ENCODE measurements at regions not wholly inside any gene's neighbourhood (a gene's known extent, or its start where the extent isn't known, plus 50 kb on each side); places are given as distances from the start of the nearest gene placed in this dataset.
"Not testable (repeated sequence)": the region's sequence is repeated elsewhere in the genome, so short reads cannot be mapped to it uniquely, and the experiment has no call there.

GRCh38 chr1:148432318-148432717, 50.8 kb downstream of the PPIAL4G start:
- H3K27ac Mint-ChIP-seq; H3K27ac ChIP-seq; H3K4me1 ChIP-seq; H3K4me3 ChIP-seq; H4K20me1 ChIP-seq (ENCODE audit: low read depth); H3K36me3 ChIP-seq; H3K4me1 Mint-ChIP-seq; H3K79me2 ChIP-seq (ENCODE audit: low read depth); DNase-seq (ENCODE audit: low spot score); H3K4me2 ChIP-seq; H3K9ac ChIP-seq; H3K27me3 Mint-ChIP-seq (ENCODE audit: insufficient read depth, low read depth); H3K9me3 ChIP-seq (ENCODE audit: low read depth); H3K27me3 ChIP-seq; H2AFZ ChIP-seq (replicated peaks); H3K9me3 Mint-ChIP-seq; H3K4me3 Mint-ChIP-seq; H3F3A ChIP-seq (ENCODE audit: low read depth): not testable (repeated sequence)
- H3K36me3 Mint-ChIP-seq, result peaks cover 34% of the 10 kb centered on the region

DNA sequence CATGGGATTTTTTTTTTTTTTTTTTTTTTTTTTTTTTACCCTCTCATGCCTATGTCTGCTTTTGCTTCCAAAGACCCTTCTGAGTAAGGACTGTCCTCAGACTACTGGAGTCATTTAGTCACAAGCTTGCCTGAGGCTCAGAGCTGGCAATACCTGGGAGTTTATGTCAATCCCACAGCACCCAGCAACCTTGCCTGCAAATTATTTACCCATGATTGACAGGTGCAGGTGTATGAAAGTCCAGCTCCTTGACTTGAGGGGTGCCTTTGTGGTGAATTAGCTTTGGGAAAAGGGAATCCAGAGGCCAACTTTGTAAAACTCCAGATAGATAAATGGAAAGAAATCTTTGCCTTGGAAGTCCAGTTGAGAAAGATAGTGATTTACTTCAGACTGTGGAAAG, 53.2 kb downstream of the PPIAL4G start:
- H2AFZ ChIP-seq (replicated peaks); H3K27me3 ChIP-seq; H3K27ac Mint-ChIP-seq; H3K27ac ChIP-seq; H3K4me1 Mint-ChIP-seq; H3K4me3 Mint-ChIP-seq; H3K4me1 ChIP-seq; H4K20me1 ChIP-seq (ENCODE audit: low read depth); H3K9ac ChIP-seq; H3F3A ChIP-seq (ENCODE audit: low read depth); H3K9me3 Mint-ChIP-seq; H3K27me3 Mint-ChIP-seq (ENCODE audit: insufficient read depth, low read depth); H3K9me3 ChIP-seq (ENCODE audit: low read depth); H3K79me2 ChIP-seq (ENCODE audit: low read depth); H3K36me3 ChIP-seq; H3K4me3 ChIP-seq; DNase-seq (ENCODE audit: low spot score); H3K4me2 ChIP-seq: not testable (repeated sequence)
- peaks cover 37% of the 10 kb centered on the region for H3K36me3 Mint-ChIP-seq

DNA sequence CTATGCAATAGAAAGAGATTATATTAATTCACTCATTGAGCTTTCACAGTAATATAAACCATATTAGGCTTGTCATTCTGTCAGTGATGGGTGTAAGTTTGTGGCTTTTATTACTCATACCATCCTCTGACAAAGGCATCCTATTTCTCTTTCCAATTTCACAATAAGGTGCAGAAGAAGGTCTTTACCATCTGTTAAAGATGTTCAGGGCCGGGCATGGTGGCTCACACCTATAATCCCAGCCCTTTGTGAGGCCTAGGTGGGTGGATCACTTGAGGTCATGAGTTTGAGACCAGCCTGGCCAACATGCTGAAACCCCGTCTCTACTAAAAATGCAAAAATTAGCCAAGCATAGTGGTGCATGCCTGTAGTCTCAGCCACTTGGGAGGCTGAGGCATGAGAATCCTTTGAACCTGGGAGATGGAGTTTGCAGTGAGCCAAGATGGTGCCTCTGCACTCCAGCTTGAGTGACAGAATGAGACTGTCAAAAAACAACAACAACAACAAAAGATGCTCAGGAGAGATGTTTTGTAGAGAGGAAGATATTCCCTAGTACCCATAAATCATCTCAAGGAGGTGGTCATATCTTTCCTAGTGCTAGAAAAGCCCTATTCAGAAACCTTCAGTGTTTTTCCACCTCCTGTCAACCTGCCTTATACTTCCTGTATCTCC, 56.0 kb downstream of the PPIAL4G start:
- H3K4me3 ChIP-seq; H3K27ac Mint-ChIP-seq; H3K79me2 ChIP-seq (ENCODE audit: low read depth); H3F3A ChIP-seq (ENCODE audit: low read depth); H4K20me1 ChIP-seq (ENCODE audit: low read depth); H3K27me3 ChIP-seq; H3K27me3 Mint-ChIP-seq (ENCODE audit: insufficient read depth, low read depth); H3K4me1 ChIP-seq; H3K36me3 ChIP-seq; H3K4me3 Mint-ChIP-seq; H3K9me3 ChIP-seq (ENCODE audit: low read depth); H3K9ac ChIP-seq; H3K9me3 Mint-ChIP-seq; DNase-seq (ENCODE audit: low spot score); H3K4me2 ChIP-seq; H3K27ac ChIP-seq; H2AFZ ChIP-seq (replicated peaks): not testable (repeated sequence)
- peaks cover 33% of the 10 kb centered on the region for H3K36me3 Mint-ChIP-seq
- peaks cover 15% of the 10 kb centered on the region for H3K4me1 Mint-ChIP-seq

DNA sequence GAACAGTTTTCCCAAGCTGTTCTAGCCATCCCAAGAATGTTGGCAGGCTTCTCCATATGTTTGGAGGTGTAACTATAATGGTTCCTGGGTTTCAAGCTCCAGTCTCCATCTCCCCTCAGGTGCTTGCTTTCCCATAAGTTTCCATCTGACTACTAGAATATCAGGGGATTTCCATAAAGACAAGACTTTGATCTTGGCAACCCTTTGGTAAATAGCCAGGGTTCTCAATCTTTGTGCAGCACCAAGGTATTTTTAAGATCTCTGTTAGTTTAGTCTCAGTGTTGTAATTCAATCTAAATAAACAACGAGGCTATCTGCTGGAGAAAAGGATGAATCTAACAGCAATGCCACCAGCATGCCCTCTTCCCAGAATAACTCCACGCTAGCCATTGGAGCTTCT, 56.7 kb downstream of the PPIAL4G start:
- H2AFZ ChIP-seq (replicated peaks); H3F3A ChIP-seq (ENCODE audit: low read depth); H3K9ac ChIP-seq; H3K4me1 ChIP-seq; H4K20me1 ChIP-seq (ENCODE audit: low read depth); H3K4me3 ChIP-seq; H3K4me2 ChIP-seq; DNase-seq (ENCODE audit: low spot score); H3K36me3 ChIP-seq; H3K27me3 Mint-ChIP-seq (ENCODE audit: insufficient read depth, low read depth); H3K27me3 ChIP-seq; H3K27ac ChIP-seq; H3K79me2 ChIP-seq (ENCODE audit: low read depth); H3K27ac Mint-ChIP-seq; H3K4me3 Mint-ChIP-seq; H3K9me3 ChIP-seq (ENCODE audit: low read depth); H3K9me3 Mint-ChIP-seq: not testable (repeated sequence)
- peaks cover 33% of the 10 kb centered on the region for H3K36me3 Mint-ChIP-seq
- H3K4me1 Mint-ChIP-seq, result peaks cover 15% of the 10 kb centered on the region

GRCh38 chr1:148424143-148425003, 58.7 kb downstream of the PPIAL4G start:
- not testable (repeated sequence) for H3K79me2 ChIP-seq (ENCODE audit: low read depth); H3K27me3 Mint-ChIP-seq (ENCODE audit: insufficient read depth, low read depth); H3K4me1 ChIP-seq; H3K9me3 Mint-ChIP-seq; H3K4me3 Mint-ChIP-seq; H3K9me3 ChIP-seq (ENCODE audit: low read depth); H3K9ac ChIP-seq; H2AFZ ChIP-seq (replicated peaks); H3F3A ChIP-seq (ENCODE audit: low read depth); DNase-seq (ENCODE audit: low spot score); H3K4me3 ChIP-seq; H3K36me3 ChIP-seq; H3K27me3 ChIP-seq; H3K27ac ChIP-seq; H3K4me2 ChIP-seq; H4K20me1 ChIP-seq (ENCODE audit: low read depth)
- peaks cover 15% of the 10 kb centered on the region for H3K4me1 Mint-ChIP-seq
- peaks cover 26% of the 10 kb centered on the region for H3K36me3 Mint-ChIP-seq
- H3K27ac Mint-ChIP-seq, result peak overlapping the region; percentile 30

DNA sequence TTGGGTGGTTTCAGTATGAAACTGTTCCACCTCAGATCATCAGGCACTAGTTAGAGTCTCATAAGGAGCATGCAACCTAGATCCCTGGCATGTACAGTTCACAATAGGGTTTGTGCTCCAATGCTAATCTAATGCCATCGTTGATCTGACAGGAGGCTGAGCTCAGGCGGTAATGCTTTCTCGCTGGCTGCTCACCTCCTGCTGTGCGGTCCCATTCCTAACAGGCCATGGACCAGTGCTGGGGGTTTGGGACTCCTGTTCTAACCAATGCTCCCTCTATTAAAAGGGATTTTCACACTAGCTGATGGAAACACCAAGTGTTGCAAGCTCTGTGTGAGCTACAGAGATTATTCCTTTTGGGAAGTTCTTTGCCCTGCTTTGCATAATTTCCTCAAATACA, 60.2 kb downstream of the PPIAL4G start:
- H3K36me3 ChIP-seq; H3K4me3 ChIP-seq; H3F3A ChIP-seq (ENCODE audit: low read depth); H3K9ac ChIP-seq; H3K4me3 Mint-ChIP-seq; H3K27ac ChIP-seq; H2AFZ ChIP-seq (replicated peaks); H3K4me1 ChIP-seq; H3K9me3 ChIP-seq (ENCODE audit: low read depth); H3K4me2 ChIP-seq; H3K79me2 ChIP-seq (ENCODE audit: low read depth); H3K9me3 Mint-ChIP-seq; H3K27ac Mint-ChIP-seq; H3K27me3 ChIP-seq; H4K20me1 ChIP-seq (ENCODE audit: low read depth); H3K27me3 Mint-ChIP-seq (ENCODE audit: insufficient read depth, low read depth): not testable (repeated sequence)
- Mint-ChIP-seq H3K36me3 (peaks cover 16% of the 10 kb centered on the region), H3K4me1 (peaks cover 15% of the 10 kb centered on the region)
- peak; percentile 2 for DNase-seq (ENCODE audit: low spot score)

- H3K27ac ChIP-seq; H3K4me3 ChIP-seq; H3K4me1 ChIP-seq; H3K9ac ChIP-seq; H3F3A ChIP-seq (ENCODE audit: low read depth); H3K4me1 Mint-ChIP-seq; H3K4me3 Mint-ChIP-seq; H3K4me2 ChIP-seq; H3K9me3 ChIP-seq (ENCODE audit: low read depth); H3K27ac Mint-ChIP-seq; H3K27me3 Mint-ChIP-seq (ENCODE audit: insufficient read depth, low read depth); H3K36me3 Mint-ChIP-seq; H3K79me2 ChIP-seq (ENCODE audit: low read depth); H4K20me1 ChIP-seq (ENCODE audit: low read depth); H3K36me3 ChIP-seq; H3K9me3 Mint-ChIP-seq; H2AFZ ChIP-seq (replicated peaks); DNase-seq (ENCODE audit: low spot score); H3K27me3 ChIP-seq: not testable (repeated sequence)
These were observed 65.9 kb downstream of the PPIAL4G start for GRCh38 chr1:148417241-148417640.

DNA sequence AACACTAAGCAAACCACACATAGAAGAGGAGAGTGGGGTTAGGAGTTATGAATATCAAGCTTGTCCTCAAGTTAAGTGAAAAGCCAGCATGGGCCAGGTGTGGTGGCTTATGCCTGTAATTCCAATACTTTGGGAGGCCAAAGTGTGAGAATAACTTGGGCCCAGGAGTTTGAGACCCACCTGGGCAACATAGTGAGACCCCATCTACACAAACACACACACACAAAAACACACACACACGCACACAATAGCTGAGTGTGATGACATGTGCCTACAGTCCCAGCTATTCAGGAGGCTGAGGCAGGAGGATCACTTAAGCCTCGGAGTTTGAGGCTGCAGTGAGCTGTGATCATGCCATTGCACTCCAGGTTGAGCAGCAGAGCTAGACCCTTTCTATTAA, 69.7 kb downstream of the PPIAL4G start:
- not testable (repeated sequence) for H3K9ac ChIP-seq; H4K20me1 ChIP-seq (ENCODE audit: low read depth); H3K27ac Mint-ChIP-seq; H3K79me2 ChIP-seq (ENCODE audit: low read depth); H3K27me3 ChIP-seq; H3F3A ChIP-seq (ENCODE audit: low read depth); H3K9me3 Mint-ChIP-seq; H3K4me3 ChIP-seq; H3K4me1 ChIP-seq; H3K4me3 Mint-ChIP-seq; H3K9me3 ChIP-seq (ENCODE audit: low read depth); H3K27me3 Mint-ChIP-seq (ENCODE audit: insufficient read depth, low read depth); H3K4me2 ChIP-seq; H3K36me3 ChIP-seq; H3K4me1 Mint-ChIP-seq; H2AFZ ChIP-seq (replicated peaks); H3K27ac ChIP-seq; DNase-seq (ENCODE audit: low spot score); H3K36me3 Mint-ChIP-seq

All from neural progenitor cell (in vitro differentiated cells).